ENCODE measurements at regions not wholly inside any gene's neighbourhood (a gene's known extent, or its start where the extent isn't known, plus 50 kb on each side); places are given as distances from the start of the nearest gene placed in this dataset.
"Not testable (repeated sequence)": the region's sequence is repeated elsewhere in the genome, so short reads cannot be mapped to it uniquely, and the experiment has no call there.

DNA sequence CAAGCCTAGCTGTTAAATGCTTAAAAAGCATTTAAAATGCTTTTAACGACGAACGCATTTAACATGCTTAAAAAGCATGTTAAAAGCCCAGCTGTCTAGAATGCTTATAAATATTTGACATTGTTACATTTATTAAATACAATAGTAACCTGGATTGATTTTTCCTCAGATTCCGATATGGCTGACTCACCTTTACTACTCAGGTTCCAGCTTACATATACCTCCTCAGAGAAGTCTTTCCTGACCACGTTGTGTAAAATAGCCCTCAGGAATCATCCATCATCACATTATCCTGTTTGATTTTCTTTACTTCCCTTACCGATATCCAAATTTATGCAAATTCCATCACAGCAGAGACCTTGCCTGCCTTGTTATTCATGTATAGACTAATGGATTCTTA is 51.4 kb downstream of the SLC41A2 start:
- WGBS, 10 experiments: 82 to 100% (median 92%) methylated on average over 2 to 6 of the region's 6 CpGs
- H3K4me3 ChIP-seq: no peak overlapping the region
- ATAC-seq (replicated peaks in 6 of 8): no peak
- no peaks in the 10 kb centered on the region for H3K4me1 ChIP-seq (replicated peaks in 1 of 2)
- in situ Hi-C loops (cut with MboI; ENCODE audit: low pct_unique_long_range_greater_than_20kb in 2 of 9, low sequenced_read_pairs in 9 of 9, unreplicated experiment in 9 of 9): no loop called here
- no peak overlapping the region for H3K27ac ChIP-seq

GRCh38 chr12:104905446-104905845 is 52.6 kb downstream of the SLC41A2 start:
- H3K27ac ChIP-seq; in situ Hi-C loops (cut with MboI; ENCODE audit: low pct_unique_long_range_greater_than_20kb in 2 of 9, low sequenced_read_pairs in 9 of 9, unreplicated experiment in 9 of 9); H3K4me1 ChIP-seq (replicated peaks in 1 of 2); H3K4me3 ChIP-seq; ATAC-seq (replicated peaks in 6 of 8): not testable (repeated sequence)
- no CpG with 5 or more reads among the region's 24 CpGs for WGBS, 10 experiments

DNA sequence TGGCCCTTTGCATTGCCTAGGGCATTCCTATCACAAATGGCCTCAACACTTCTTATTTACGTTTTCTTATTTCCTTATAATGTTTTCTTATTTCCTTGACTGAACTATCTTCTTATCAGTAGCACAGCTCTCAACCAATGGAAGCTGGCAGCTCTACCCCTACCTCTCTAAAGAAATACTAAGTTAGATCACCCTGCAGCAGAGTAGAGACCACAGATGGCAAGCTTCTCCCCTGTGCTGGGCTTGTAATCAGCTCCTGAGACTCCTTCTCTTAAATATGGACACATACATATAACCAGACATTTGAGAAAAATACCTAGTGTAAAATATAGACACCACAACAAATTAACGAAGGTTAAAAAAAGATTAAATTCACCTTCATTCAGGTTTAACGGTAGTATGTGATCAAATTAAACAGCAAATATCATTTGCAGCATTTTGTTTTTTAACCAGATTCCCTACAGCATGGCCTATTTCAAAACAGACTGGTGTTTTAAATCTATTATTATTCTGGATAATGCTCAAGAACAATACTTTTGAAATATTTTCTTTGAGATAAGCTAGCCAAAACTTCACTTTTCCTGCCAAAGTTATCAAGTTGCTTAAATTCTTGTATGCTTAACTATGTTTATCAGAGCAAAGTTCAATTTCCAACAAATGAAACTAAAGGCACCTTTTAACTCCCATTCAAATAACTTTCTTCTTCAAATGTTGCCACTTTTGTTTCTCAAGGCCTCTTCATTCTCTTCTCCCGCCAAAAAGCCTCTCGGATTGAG is 54.3 kb downstream of the SLC41A2 start:
- Histone ChIP-seq H3K4me3 (no peak overlapping the region), H3K4me1 (replicated peaks in 1 of 2) (no peaks in the 10 kb centered on the region), H3K27ac (no peak overlapping the region)
- no peak for ATAC-seq (replicated peaks in 6 of 8)
- in situ Hi-C loops (cut with MboI; ENCODE audit: low pct_unique_long_range_greater_than_20kb in 2 of 9, low sequenced_read_pairs in 9 of 9, unreplicated experiment in 9 of 9): no loop called here
- WGBS, 10 experiments: 75 to 100% (median 94%) methylated on average over 2 to 5 of the region's 5 CpGs

- H3K4me3 ChIP-seq: no peak overlapping the region
- no peak overlapping the region for H3K27ac ChIP-seq
- no peaks in the 10 kb centered on the region for H3K4me1 ChIP-seq (replicated peaks in 1 of 2)
- in situ Hi-C loops (cut with MboI; ENCODE audit: low pct_unique_long_range_greater_than_20kb in 2 of 9, low sequenced_read_pairs in 9 of 9, unreplicated experiment in 9 of 9): no loop called here
- ATAC-seq (replicated peaks in 6 of 8): no peak
These were observed 56.0 kb downstream of the SLC41A2 start for GRCh38 chr12:104902125-104902524.

DNA sequence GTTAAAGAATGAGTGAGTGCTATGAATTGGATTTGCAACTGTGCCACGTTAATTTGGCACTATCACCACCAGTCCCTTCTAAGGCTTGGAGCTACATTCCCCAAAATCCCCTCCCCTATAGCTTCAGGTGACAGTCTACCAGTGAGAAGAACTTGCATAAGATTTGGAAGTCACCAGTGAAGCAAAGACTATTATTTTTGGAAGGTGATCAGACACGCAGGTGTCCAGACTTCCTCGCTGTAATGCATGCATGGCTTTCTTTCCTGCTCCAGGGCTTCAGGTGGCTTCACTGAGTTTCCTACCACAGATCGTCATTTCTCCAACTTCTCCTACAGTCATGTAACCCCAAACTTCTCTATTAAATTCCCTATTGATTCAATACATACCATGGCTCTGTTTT is 61.4 kb downstream of the SLC41A2 start:
- no peak for ATAC-seq (replicated peaks in 6 of 8)
- H3K4me1 ChIP-seq (replicated peaks in 1 of 2): no peaks in the 10 kb centered on the region
- H3K27ac ChIP-seq: no peak overlapping the region
- no peak overlapping the region for H3K4me3 ChIP-seq
- 75 to 100% (median 85%) methylated on average over 1 to 4 of the region's 4 CpGs; no CpG with 5 or more reads in 1 of the 10 experiments for WGBS, 10 experiments
- in situ Hi-C loops (cut with MboI; ENCODE audit: low pct_unique_long_range_greater_than_20kb in 2 of 9, low sequenced_read_pairs in 9 of 9, unreplicated experiment in 9 of 9): loop anchor here in 1 of 9 experiments (25.0 kb wide), 2 partner anchors 534 to 709 kb away; no protein-coding TSS in a partner anchor

DNA sequence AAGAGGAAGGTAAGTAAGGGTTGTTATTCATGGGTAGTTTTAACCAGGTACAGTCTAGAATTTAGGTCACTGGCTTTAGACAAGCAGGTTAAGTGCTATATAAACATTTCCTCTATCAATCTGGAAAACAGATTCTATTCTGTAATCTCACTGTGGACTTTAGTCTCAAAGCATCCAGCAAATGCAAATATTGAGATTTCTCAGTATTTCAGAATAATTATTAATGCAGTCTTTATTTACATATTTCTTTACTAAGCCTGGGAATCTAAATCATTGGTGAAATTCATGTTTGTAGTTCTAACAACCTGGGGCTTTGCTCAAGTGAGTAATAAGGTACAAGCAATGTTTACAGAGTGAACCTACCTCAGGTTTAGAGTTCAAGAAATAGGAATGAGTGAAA is 61.9 kb downstream of the SLC41A2 start:
- Histone ChIP-seq H3K4me3 (no peak overlapping the region), H3K4me1 (replicated peaks in 1 of 2) (no peaks in the 10 kb centered on the region), H3K27ac (no peak overlapping the region)
- no peak for ATAC-seq (replicated peaks in 6 of 8)
- in situ Hi-C loops (cut with MboI; ENCODE audit: low pct_unique_long_range_greater_than_20kb in 2 of 9, low sequenced_read_pairs in 9 of 9, unreplicated experiment in 9 of 9): loop anchor here in 1 of 9 experiments (25.0 kb wide), 2 partner anchors 534 to 709 kb away; no protein-coding TSS in a partner anchor

DNA sequence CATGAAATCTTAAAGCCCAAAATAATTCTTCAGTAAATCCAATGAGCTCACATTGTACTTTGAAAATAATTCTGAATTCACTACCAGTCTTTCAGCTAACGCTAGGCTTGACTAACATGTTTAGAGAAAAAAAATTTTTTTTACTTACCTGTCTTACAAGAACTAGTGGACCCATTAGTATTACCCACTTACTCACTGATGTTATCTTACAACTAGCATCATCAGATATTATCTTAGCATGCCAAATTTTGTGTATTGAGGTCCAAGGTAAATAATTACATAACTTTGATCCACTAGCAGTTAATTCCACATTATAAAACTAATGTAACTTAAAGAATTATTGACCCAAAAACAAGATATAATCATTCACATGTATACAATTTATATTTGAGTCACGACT is 62.7 kb downstream of the SLC41A2 start:
- in situ Hi-C loops (cut with MboI; ENCODE audit: low pct_unique_long_range_greater_than_20kb in 2 of 9, low sequenced_read_pairs in 9 of 9, unreplicated experiment in 9 of 9): loop anchor here in 1 of 9 experiments (25.0 kb wide), 2 partner anchors 533 to 708 kb away; no protein-coding TSS in a partner anchor
- Histone ChIP-seq H3K4me1 (replicated peaks in 1 of 2) (no peaks in the 10 kb centered on the region), H3K4me3 (no peak overlapping the region), H3K27ac (no peak overlapping the region)
- 0 to 100% (median 73%) methylated on average over 1 to 2 of the region's 2 CpGs for WGBS, 10 experiments
- no peak for ATAC-seq (replicated peaks in 6 of 8)

DNA sequence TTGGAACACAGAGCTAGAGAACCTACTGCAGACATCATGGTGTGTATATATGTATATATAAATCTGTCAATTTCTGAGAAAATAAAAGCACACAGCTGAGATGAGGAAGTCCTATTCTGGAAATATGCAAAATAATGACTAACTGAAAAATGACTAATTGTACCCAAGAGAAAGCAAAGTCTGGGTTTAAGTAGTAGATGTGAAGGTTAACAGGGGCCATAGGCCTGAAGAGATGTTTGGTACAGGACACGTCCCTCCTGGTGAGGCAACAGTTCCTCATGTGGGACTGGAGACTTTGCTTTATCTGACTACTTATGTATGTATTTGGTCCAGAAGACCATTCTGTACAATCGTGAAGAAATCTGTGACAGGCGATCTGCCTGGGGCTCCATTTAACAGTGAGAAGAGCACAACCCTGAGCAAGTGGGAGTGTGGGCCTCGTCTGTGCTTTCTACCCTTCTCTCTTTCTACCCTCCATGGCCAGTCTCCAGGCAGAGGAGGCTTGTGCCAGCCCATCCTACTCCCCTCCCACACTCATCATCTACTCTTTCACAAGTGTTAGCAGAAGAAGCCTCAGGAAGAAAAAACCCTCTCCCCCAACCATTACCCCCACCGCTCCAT is 67.5 kb downstream of the SLC41A2 start:
- Histone ChIP-seq H3K4me1 (replicated peaks in 1 of 2) (no peaks in the 10 kb centered on the region), H3K4me3 (no peak overlapping the region), H3K27ac (no peak overlapping the region)
- in situ Hi-C loops (cut with MboI; ENCODE audit: low pct_unique_long_range_greater_than_20kb in 2 of 9, low sequenced_read_pairs in 9 of 9, unreplicated experiment in 9 of 9): loop anchor here in 1 of 9 experiments (25.0 kb wide), 2 partner anchors 528 to 703 kb away; no protein-coding TSS in a partner anchor
- peak in 2 of 8 experiments; percentile 44 to 59 for ATAC-seq (replicated peaks in 6 of 8)
- WGBS, 10 experiments: 47 to 100% (median 97%) methylated on average over 1 to 4 of the region's 5 CpGs; no CpG with 5 or more reads in 2 of the 10 experiments

DNA sequence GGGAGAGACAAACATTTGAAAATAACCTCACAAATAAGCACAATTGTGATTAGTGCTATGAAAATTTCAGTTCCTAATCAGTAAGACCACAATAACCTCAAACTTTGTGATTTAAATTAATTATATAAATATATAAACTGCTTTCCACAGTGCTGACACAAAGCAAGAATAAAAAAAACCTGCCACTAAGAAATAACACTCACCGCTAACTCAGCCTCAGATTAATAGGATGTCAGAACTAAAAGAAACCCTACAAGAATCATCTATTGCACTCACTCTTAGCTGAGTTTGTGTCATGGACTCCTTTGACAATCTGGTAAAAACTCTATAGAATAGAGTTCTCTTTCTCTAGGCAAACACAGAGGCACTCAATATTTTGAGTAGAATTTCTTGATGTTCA is 68.4 kb downstream of the SLC41A2 start:
- no peaks in the 10 kb centered on the region for H3K4me1 ChIP-seq (replicated peaks in 1 of 2)
- no peak overlapping the region for H3K27ac ChIP-seq
- in situ Hi-C loops (cut with MboI; ENCODE audit: low pct_unique_long_range_greater_than_20kb in 2 of 9, low sequenced_read_pairs in 9 of 9, unreplicated experiment in 9 of 9): loop anchor here in 1 of 9 experiments (25.0 kb wide), 2 partner anchors 527 to 702 kb away; no protein-coding TSS in a partner anchor
- H3K4me3 ChIP-seq: no peak overlapping the region
- no peak for ATAC-seq (replicated peaks in 6 of 8)
- 86 to 100% (median 100%) methylated on average over 1 of the region's 1 CpG; no CpG with 5 or more reads in 1 of the 10 experiments for WGBS, 10 experiments

- ATAC-seq (replicated peaks in 6 of 8): no peak
- Histone ChIP-seq H3K4me1 (replicated peaks in 1 of 2) (no peaks in the 10 kb centered on the region), H3K4me3 (no peak overlapping the region), H3K27ac (no peak overlapping the region)
- in situ Hi-C loops (cut with MboI; ENCODE audit: low pct_unique_long_range_greater_than_20kb in 2 of 9, low sequenced_read_pairs in 9 of 9, unreplicated experiment in 9 of 9): loop anchor here in 1 of 9 experiments (25.0 kb wide), 2 partner anchors 527 to 702 kb away; no protein-coding TSS in a partner anchor
These were observed 69.2 kb downstream of the SLC41A2 start for GRCh38 chr12:104888892-104889291.

GRCh38 chr12:104888481-104888880 is 69.6 kb downstream of the SLC41A2 start:
- Histone ChIP-seq H3K27ac (no peak overlapping the region), H3K4me3 (no peak overlapping the region), H3K4me1 (replicated peaks in 1 of 2) (no peaks in the 10 kb centered on the region)
- in situ Hi-C loops (cut with MboI; ENCODE audit: low pct_unique_long_range_greater_than_20kb in 2 of 9, low sequenced_read_pairs in 9 of 9, unreplicated experiment in 9 of 9): loop anchor here in 1 of 9 experiments (25.0 kb wide), 2 partner anchors 526 to 701 kb away; no protein-coding TSS in a partner anchor
- WGBS, 10 experiments: 71 to 100% (median 86%) methylated on average over 2 of the region's 2 CpGs; no CpG with 5 or more reads in 1 of the 10 experiments
- ATAC-seq (replicated peaks in 6 of 8): no peak

DNA sequence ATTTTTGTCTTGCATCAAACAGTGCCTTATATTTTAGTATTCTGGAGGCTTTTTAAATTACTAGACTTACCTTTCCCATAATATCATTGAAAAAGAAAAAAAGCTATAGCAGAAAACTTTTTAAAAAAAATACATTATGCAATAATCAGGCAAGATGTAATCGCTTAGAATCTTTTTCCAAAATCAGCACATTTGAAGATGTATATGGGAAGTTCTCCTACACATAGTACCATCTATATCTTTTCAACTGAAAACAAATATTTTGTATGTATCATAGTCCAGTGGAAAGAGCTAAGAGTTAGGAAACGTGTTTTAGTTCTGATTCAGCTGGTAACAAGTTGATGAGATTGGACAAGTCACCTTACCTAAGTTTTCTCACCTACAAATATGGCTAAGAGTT is 70.6 kb downstream of the SLC41A2 start:
- no peak for ATAC-seq (replicated peaks in 6 of 8)
- Histone ChIP-seq H3K4me1 (replicated peaks in 1 of 2) (no peaks in the 10 kb centered on the region), H3K27ac (no peak overlapping the region), H3K4me3 (no peak overlapping the region)
- in situ Hi-C loops (cut with MboI; ENCODE audit: low pct_unique_long_range_greater_than_20kb in 2 of 9, low sequenced_read_pairs in 9 of 9, unreplicated experiment in 9 of 9): loop anchor here in 1 of 9 experiments (25.0 kb wide), 2 partner anchors 525 to 700 kb away; no protein-coding TSS in a partner anchor
- 60 to 100% (median 90%) methylated on average over 1 to 2 of the region's 2 CpGs for WGBS, 10 experiments

Data from motor neuron (in vitro differentiated cells).